HG03354 (cell line): ENCODE measurements at regions not wholly inside any gene's neighbourhood (a gene's known extent, or its start where the extent isn't known, plus 50 kb on each side); places are given as distances from the start of the nearest gene placed in this dataset.
"Not testable (repeated sequence)": the region's sequence is repeated elsewhere in the genome, so short reads cannot be mapped to it uniquely, and the experiment has no call there.

Experiments used
- ATAC-seq: cut with Tn5 transposase; IDR thresholded peaks from one replicate; pipeline ENCODE4 v1.9.1; 2021; ENCODE audit warnings: mild to moderate bottlenecking; ENCODE audit not compliant: unreplicated experiment, poor library complexity, severe bottlenecking

- ATAC-seq, result no peak
Measured at GRCh38 chr5:126108470-126108869, 314.7 kb upstream of the GRAMD2B start.

GRCh38 chr5:126115059-126115629 is 308.1 kb upstream of the GRAMD2B start:
- no peak for ATAC-seq

- ATAC-seq, result no peak
Measured at GRCh38 chr5:126117044-126117443, 306.2 kb upstream of the GRAMD2B start.

- no peak for ATAC-seq
Measured at GRCh38 chr5:126119887-126120442, 303.2 kb upstream of the GRAMD2B start.

DNA sequence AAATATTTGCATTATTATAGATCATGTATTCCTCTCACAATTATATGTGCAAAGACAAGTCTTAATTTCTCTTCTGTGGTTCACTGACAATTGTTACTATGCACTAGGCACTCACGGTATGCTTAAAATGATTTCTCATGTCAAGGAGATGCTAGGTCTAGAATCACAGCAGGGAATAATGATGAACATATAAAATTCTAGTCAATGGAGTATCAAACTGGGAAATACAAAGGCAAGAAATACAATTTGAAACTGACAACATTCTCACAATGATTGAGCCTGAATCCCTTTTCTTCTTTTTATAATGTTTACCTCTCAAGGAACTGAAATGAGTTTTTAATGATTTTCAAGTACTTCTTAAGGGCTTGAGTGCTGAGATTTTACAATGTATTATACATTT is 302.3 kb upstream of the GRAMD2B start:
- ATAC-seq, result no peak

DNA sequence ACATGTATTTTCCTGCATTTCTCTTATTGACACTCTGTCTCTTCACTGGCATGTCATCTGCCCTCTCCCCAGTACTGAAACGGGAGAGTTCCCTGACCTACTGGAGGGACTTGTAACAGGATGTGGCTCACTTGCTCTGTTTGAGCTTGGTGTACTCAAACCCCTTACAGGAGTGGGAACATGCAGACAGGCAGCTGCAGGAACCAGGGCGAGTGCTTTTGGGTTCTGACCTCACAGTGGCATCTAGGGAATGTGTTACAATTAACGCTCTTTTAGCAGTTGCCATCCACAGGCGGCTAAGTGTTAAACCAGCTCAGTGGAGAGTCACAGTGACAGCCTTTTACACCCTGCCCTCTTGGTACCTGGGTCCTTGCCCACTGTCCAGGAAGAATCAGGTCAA is 300.3 kb upstream of the GRAMD2B start:
- ATAC-seq, result no peak

DNA sequence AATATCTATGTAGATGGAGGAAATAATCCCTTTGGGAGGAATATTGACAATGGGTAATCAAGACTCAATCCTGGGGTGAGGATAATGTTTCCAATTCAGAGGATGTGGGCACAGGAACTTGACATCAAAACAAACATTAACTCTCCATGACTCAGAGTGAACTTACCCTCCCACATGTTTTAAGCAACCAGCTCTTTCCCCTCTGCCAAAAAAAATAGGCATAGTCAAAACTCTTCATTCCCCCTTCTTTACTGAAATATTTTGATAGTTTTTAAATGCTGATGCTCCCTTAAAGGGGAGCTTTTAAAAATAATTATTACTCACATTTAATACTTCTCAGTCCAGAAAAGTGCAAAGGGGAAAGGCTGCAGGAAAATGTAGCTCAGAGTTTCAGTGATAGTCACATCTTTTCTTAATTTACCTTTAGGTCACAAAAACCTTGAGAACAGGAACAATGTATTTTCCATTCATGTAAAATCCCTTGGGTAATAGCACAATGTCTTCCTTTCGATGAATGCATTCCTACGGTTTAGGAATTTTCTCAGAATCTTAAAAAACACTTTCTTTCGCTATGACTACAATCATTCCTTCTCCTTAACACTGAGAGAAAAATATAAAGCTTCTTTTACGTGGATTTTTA is 298.4 kb upstream of the GRAMD2B start:
- ATAC-seq, result no peak

DNA sequence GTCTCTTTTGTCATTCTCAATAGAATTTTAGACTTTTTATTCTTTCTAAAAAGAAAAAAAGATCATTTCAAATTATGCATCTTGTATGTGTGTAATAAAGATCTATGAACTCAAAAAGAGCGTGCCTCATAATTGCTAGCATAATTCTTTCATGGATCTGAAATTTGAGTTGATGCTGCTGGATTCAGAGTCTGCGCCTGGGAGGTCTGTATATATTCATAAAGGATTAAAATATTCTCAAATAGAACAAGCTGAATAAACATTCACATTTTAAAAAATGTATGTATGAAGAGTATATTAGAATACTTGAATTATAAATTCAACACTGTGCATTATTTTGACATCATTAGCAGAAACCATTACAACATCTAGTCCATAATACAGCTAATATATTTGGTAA is 297.8 kb upstream of the GRAMD2B start:
- ATAC-seq, result no peak

GRCh38 chr5:126126574-126126973 is 296.6 kb upstream of the GRAMD2B start:
- no peak for ATAC-seq

DNA sequence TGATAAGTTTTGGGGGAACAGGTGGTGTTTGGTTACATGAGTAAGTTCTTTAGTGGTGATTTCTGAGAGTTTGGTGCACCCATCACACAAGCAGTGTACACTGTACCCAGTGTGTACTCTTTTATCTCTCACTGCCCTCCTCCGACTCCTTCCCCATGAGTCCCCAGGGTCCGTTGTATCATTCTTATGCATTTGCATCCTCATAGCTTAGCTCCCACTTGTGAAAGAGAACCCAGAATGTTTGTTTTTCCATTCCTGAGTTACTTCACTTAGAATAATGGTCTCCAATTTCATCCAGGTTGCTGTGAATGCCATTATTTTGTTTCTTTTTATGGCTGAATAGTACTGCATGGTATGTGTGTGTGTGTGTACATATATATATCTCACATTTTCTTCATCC is 295.8 kb upstream of the GRAMD2B start:
- not testable (repeated sequence) for ATAC-seq

- ATAC-seq, result no peak
Measured at GRCh38 chr5:126129431-126129830, 293.8 kb upstream of the GRAMD2B start.

GRCh38 chr5:126133424-126133823 is 289.8 kb upstream of the GRAMD2B start:
- ATAC-seq, result no peak

DNA sequence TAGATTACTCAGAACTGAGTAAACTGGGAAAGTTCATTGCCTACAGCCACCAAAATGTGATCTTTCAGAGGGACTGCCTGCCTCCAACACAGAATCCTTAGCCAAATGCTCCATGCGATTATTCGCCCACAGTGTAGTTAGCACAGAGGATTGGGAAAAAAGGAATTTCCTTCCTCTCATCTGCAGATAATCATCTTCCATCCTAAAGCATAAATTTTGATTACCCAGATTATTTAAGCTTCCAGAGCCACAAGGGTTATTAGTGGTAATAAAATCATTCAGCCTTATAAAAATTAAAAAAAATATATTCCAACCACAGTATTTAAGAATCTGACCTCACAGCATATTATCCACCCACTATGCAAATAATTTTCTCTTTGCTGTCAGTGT is 285.3 kb upstream of the GRAMD2B start:
- no peak for ATAC-seq

DNA sequence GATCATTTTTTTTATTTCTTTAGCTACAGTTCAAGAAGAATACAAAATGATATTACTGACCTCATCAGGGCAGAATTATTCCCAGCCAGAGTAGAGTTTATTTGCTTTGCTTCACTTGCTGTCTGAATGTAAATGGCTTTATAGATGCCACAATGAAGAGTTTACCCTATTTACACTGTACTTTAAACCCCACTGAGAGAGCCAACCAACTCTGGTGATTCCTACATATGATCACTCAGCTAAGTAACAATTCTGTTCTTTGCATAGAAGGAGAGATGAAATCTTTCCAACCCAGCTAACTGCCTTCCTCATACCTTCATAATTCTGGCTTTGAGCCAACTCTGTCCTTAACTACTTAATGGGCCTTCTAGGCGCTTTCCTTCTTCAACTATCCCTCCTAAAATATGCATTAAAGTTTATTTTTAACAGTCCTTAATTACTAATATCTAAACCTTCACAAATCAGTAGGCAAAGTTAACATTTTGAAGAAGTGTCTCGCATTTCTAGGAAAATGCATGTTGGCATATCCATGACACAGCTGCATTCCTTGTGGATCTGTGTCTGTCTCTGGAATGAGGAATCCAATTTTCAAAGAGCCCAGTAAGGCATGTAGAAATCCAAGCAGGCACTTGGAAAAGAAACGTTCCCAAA is 284.8 kb upstream of the GRAMD2B start:
- ATAC-seq, result no peak

GRCh38 chr5:126139086-126139485 is 284.1 kb upstream of the GRAMD2B start:
- ATAC-seq, result no peak

DNA sequence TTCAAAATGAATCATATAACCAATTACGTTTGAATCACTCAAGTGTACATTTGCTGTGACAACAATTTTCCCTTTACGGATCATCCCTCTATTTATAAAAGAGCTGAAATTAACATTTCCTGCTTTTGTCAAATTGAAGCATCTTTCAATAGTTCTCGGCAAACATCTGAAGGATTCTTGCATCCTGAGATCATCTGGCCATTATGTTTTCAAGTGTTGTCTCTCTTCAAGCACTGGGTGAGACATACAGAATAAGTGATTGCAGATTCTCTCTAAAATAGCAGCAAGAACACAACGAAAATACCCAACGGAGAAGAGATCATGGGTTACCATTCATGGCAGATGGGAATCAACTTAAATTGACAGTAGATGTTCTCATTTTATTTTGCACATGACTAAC is 283.4 kb upstream of the GRAMD2B start:
- ATAC-seq, result no peak

- peak; percentile 44 for ATAC-seq
Measured at GRCh38 chr5:126143622-126144021, 279.6 kb upstream of the GRAMD2B start.

- not testable (repeated sequence) for ATAC-seq
Measured at GRCh38 chr5:126150319-126150718, 272.9 kb upstream of the GRAMD2B start.

GRCh38 chr5:126155298-126155697 is 267.9 kb upstream of the GRAMD2B start:
- not testable (repeated sequence) for ATAC-seq

- ATAC-seq, result no peak
Measured at GRCh38 chr5:126166368-126166767, 256.8 kb upstream of the GRAMD2B start.

DNA sequence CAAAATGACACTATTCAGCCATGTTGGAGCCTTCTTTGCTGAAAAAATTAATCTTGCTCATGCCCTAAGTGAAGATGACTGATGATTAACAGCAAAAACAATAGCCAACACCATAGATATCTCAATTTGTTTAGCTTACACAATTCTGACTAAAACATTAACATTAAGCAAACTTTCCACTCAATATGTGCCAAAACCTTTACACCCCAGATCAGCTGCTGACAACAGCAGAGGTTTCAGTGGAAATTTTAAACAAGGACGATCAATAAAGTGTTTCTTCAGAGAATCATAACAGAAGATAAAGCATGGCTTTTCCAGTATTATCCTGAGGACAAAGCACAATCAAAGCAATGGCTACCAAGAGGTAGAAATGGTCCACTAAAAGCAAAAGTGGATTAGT is 254.4 kb upstream of the GRAMD2B start:
- ATAC-seq, result no peak
